ENCODE measurements at regions not wholly inside any gene's neighbourhood (a gene's known extent, or its start where the extent isn't known, plus 50 kb on each side); places are given as distances from the start of the nearest gene placed in this dataset.

DNA sequence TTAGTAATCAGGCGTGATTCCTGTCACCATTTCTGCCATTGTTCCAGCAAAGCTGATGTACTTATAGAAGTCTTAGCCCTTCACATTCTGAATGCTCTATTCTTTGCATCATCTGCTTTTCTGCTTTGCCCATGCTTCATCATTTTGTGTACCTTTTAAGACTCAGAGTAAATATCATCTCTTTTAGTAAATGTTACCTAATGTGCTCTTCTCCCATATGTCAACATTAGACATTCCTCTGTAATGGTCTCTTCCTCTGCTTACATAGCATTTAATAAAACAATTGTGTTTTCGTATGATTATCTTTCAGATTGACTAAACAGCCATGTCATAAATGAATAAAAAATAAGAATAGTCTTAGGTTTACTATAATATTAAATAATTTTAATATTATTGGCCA is 719.6 kb upstream of the GRM3 start:
- intact Hi-C loops (cut with DNase I) = no loop called here
- 74 to 83% methylated on average over 2 of the region's 2 CpGs for WGBS, 2 donors
- ATAC-seq (no peak), DNase-seq (no peak)
- H3K9me3 ChIP-seq = no peaks in the 10 kb centered on the region
- H3K4me1 ChIP-seq = no peaks in the 10 kb centered on the region
- H3K4me3 ChIP-seq = no peak overlapping the region
- no peak overlapping the region for H3K27ac ChIP-seq
- H3K36me3 ChIP-seq = no peaks in the 10 kb centered on the region
- TF ChIP-seq, protein P1, sequence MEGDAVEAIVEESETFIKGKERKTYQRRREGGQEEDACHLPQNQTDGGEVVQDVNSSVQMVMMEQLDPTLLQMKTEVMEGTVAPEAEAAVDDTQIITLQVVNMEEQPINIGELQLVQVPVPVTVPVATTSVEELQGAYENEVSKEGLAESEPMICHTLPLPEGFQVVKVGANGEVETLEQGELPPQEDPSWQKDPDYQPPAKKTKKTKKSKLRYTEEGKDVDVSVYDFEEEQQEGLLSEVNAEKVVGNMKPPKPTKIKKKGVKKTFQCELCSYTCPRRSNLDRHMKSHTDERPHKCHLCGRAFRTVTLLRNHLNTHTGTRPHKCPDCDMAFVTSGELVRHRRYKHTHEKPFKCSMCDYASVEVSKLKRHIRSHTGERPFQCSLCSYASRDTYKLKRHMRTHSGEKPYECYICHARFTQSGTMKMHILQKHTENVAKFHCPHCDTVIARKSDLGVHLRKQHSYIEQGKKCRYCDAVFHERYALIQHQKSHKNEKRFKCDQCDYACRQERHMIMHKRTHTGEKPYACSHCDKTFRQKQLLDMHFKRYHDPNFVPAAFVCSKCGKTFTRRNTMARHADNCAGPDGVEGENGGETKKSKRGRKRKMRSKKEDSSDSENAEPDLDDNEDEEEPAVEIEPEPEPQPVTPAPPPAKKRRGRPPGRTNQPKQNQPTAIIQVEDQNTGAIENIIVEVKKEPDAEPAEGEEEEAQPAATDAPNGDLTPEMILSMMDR (IDR thresholded peaks at IDR 0.05) = no peak
- no peaks in the 10 kb centered on the region for H3K27me3 ChIP-seq

DNA sequence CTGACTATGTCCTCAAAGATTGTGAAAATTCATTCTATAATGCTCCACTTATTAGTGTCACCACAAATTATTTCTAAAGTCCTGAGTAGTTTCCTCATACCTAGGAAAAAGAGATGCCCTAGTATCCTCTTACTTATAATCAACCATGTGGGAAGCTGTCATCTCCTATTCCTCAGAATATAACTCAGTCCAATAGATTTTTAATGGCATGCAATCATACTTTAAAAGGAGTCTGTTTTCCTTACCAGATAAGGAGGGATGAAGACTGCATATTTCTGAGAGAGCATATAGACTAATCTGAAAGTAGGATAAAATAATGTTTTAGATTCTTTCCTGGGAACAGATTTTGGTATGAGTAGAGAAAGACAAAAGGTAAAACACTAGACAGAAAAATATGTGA is 727.7 kb upstream of the GRM3 start:
- no peak overlapping the region for H3K4me3 ChIP-seq
- peaks cover 0 to 21% (median 2%) of the 10 kb centered on the region in 11 donors for H3K9me3 ChIP-seq
- no peak for ATAC-seq
- H3K4me1 ChIP-seq = no peaks in the 10 kb centered on the region
- DNase-seq = no peak
- H3K27me3 ChIP-seq = no peaks in the 10 kb centered on the region
- intact Hi-C loops (cut with DNase I) = no loop called here
- H3K36me3 ChIP-seq = no peaks in the 10 kb centered on the region
- no peak overlapping the region for H3K27ac ChIP-seq
- TF ChIP-seq, protein P1 (IDR thresholded peaks at IDR 0.05) = no peak

DNA sequence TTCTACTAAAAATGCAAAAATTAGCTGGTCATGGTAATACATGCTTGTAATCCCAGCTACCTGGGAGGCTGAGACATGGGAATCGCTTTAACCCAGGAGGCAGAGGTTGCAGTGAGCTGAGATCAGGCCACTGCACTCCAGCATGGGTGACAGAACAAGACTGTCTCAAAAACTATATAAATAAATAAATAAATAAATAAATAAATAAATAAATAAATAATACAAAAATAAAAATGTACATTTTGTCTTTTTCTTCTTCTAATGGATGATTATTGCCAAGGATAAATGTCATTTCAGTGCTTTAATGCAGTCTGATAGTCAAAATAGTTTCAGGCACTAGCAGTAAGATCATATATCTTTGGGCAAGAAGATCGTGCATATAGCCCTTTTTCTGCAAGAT is 727.6 kb upstream of the SEMA3D start:
- DNase-seq (no peak), ATAC-seq (no peak)
- Histone ChIP-seq H3K27ac (no peak overlapping the region), H3K36me3 (no peaks in the 10 kb centered on the region), H3K4me1 (no peaks in the 10 kb centered on the region), H3K4me3 (no peak overlapping the region), H3K9me3 (peaks cover 0 to 29% (median 2%) of the 10 kb centered on the region in 11 donors), H3K27me3 (no peaks in the 10 kb centered on the region)
- WGBS, 2 donors = 74 to 90% methylated on average over 2 of the region's 2 CpGs
- TF ChIP-seq, protein P1 (IDR thresholded peaks at IDR 0.05) = no peak
- intact Hi-C loops (cut with DNase I) = no loop called here

DNA sequence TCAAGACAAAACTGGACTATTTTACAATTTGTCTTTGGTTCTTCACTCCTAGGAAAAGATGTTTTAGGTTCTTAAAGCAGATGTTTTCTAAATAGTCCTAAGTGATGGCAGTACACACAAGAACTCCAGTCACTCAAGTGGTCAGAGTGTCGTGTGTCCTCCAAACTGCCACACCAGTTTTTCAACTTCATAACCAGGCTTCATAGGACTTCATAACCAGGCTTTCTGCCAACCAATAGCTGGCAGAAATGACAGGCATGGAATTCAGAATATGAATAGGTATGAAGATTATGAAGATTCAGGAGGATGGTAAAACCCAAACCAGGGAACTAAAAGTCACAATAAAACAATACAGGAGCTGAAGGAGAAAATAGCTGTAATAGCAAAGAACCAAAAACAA is 721.2 kb upstream of the SEMA3D start:
- Histone ChIP-seq H3K27ac (no peak overlapping the region), H3K9me3 (peaks cover 0 to 28% (median 2%) of the 10 kb centered on the region in 11 donors), H3K27me3 (no peaks in the 10 kb centered on the region), H3K36me3 (no peaks in the 10 kb centered on the region), H3K4me3 (no peak overlapping the region), H3K4me1 (no peaks in the 10 kb centered on the region)
- ATAC-seq (no peak), DNase-seq (no peak)
- TF ChIP-seq, protein P1 (IDR thresholded peaks at IDR 0.05) = no peak
- WGBS, 2 donors = 74% methylated on average over 1 of the region's 1 CpG
- intact Hi-C loops (cut with DNase I) = no loop called here

DNA sequence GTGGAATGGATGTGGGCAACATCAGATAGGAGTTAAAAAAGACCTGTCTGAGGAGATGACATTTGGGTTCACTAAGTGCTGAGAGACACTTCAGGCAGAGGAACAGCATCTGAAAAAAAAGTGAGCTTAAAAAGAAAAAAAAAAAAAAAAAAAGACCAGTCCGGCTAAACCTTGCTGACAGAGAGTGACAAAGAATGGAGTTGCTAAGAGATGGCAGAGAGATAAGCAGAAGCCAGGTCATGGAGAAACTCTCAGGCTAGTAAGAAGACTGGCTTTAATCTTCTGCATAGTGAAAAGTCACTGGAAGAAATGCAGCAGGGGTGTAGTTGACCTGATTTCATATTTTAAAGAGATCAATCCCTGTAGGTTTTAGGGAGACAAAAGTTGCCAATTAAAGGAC is 711.1 kb upstream of the SEMA3D start:
- Histone ChIP-seq H3K4me1 (no peaks in the 10 kb centered on the region), H3K27ac (no peak overlapping the region), H3K9me3 (no peaks in the 10 kb centered on the region), H3K27me3 (no peaks in the 10 kb centered on the region), H3K4me3 (no peak overlapping the region), H3K36me3 (no peaks in the 10 kb centered on the region)
- no peak for ATAC-seq
- 12 to 32% methylated on average over 1 of the region's 1 CpG for WGBS, 2 donors
- DNase-seq = no peak
- TF ChIP-seq, protein P1 (IDR thresholded peaks at IDR 0.05) = no peak
- intact Hi-C loops (cut with DNase I) = loop anchor here in 1 of 10 donors (10.0 kb wide), 1 partner anchor 1007 kb away; no protein-coding TSS in a partner anchor
